Fibroblast of lung (primary cell): ENCODE measurements at regions not wholly inside any gene's neighbourhood (a gene's known extent, or its start where the extent isn't known, plus 50 kb on each side); places are given as distances from the start of the nearest gene placed in this dataset.

Experiments used
- EZH2 ChIP-seq: IDR thresholded peaks from 2 replicates; pipeline ENCODE4 v1.5.1; 2012; ENCODE audit warnings: low read length, control low read depth, mild to moderate bottlenecking; ENCODE audit errors: missing control alignments
- TF ChIP-seq, protein P1 (sequence below), 2 donors: IDR thresholded peaks in 1 of 2; conservative IDR thresholded peaks in 1 of 2; 1 replicate in 1 of 2; 2 replicates in 1 of 2; pipeline ENCODE4 v1.5.1; 2011 to 2012; ENCODE audit warnings: low read length in 2 of 2, control low read depth in 1 of 2, inconsistent platforms in 1 of 2, low read depth in 1 of 2, mild to moderate bottlenecking in 1 of 2

DNA sequence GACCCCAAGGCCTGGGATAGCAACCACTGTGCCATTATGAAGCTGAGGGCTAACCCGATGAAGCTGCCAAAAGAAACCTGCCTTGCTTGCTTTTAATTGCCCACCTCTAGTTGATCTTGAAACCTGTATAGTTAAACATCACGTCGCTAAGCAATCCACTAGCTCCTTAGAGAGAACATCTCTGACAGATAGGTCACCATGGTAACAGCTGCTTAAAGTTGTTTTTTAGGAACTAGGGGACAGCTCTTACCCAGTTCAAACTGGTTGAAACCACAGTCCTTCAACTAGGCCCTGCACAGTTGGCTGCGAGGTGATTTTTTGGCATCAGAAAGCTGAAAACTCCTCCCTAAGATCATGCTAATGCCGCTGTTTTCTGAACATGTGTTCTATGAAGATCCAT lies 135.7 kb downstream of the EBLN2 start:
- TF ChIP-seq, protein P1, sequence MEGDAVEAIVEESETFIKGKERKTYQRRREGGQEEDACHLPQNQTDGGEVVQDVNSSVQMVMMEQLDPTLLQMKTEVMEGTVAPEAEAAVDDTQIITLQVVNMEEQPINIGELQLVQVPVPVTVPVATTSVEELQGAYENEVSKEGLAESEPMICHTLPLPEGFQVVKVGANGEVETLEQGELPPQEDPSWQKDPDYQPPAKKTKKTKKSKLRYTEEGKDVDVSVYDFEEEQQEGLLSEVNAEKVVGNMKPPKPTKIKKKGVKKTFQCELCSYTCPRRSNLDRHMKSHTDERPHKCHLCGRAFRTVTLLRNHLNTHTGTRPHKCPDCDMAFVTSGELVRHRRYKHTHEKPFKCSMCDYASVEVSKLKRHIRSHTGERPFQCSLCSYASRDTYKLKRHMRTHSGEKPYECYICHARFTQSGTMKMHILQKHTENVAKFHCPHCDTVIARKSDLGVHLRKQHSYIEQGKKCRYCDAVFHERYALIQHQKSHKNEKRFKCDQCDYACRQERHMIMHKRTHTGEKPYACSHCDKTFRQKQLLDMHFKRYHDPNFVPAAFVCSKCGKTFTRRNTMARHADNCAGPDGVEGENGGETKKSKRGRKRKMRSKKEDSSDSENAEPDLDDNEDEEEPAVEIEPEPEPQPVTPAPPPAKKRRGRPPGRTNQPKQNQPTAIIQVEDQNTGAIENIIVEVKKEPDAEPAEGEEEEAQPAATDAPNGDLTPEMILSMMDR (conservative IDR thresholded peaks at IDR 0.05 in 1 of 2, IDR thresholded peaks at IDR 0.05 in 1 of 2; ENCODE audit: low read depth in 1 of 2, low read length in 2 of 2): no peak
- no peak for TF ChIP-seq EZH2
